ENCODE measurements at regions not wholly inside any gene's neighbourhood (a gene's known extent, or its start where the extent isn't known, plus 50 kb on each side); places are given as distances from the start of the nearest gene placed in this dataset.

GRCh38 chr11:116654526-116654925 is 118.3 kb downstream of the BUD13 start:
- TF ChIP-seq EZH2phosphoT487 (IDR thresholded peaks at IDR 0.05; ENCODE audit: borderline replicate concordance, low read length), result no peak
- TF ChIP-seq, protein P1, sequence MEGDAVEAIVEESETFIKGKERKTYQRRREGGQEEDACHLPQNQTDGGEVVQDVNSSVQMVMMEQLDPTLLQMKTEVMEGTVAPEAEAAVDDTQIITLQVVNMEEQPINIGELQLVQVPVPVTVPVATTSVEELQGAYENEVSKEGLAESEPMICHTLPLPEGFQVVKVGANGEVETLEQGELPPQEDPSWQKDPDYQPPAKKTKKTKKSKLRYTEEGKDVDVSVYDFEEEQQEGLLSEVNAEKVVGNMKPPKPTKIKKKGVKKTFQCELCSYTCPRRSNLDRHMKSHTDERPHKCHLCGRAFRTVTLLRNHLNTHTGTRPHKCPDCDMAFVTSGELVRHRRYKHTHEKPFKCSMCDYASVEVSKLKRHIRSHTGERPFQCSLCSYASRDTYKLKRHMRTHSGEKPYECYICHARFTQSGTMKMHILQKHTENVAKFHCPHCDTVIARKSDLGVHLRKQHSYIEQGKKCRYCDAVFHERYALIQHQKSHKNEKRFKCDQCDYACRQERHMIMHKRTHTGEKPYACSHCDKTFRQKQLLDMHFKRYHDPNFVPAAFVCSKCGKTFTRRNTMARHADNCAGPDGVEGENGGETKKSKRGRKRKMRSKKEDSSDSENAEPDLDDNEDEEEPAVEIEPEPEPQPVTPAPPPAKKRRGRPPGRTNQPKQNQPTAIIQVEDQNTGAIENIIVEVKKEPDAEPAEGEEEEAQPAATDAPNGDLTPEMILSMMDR (IDR thresholded peaks at IDR 0.05; ENCODE audit: low read depth, low read length, poor library complexity, severe bottlenecking), result no peak

Data from DOHH2 (cell line).